Activated CD4-positive, alpha-beta T cell treated with anti-CD3 and anti-CD28 coated beads, Interleukin-2, Interleukin-4, amounts not matched to agents 100 ng/mL and 50 ng/mL, durations not matched to agents 16 hours and 8 hours (primary cell): ENCODE measurements at regions not wholly inside any gene's neighbourhood (a gene's known extent, or its start where the extent isn't known, plus 50 kb on each side); places are given as distances from the start of the nearest gene placed in this dataset.

Source experiments
- DNase-seq: peaks from one replicate; pipeline ENCODE4 v3.0.0-alpha.2; 2020; ENCODE audit warnings: low spot score

GRCh38 chr9:673264-673965, 168.1 kb upstream of the DMRT1 start:
- DNase-seq = no peak

- no peak for DNase-seq
These were observed 167.5 kb upstream of the DMRT1 start for GRCh38 chr9:673966-674526.

- no peak for DNase-seq
These were observed 165.7 kb upstream of the DMRT1 start for GRCh38 chr9:675697-676370.

GRCh38 chr9:676780-677438, 164.6 kb upstream of the DMRT1 start:
- no peak for DNase-seq

GRCh38 chr9:677461-678097, 163.9 kb upstream of the DMRT1 start:
- DNase-seq = peak; percentile 11

- DNase-seq = no peak
These were observed 162.6 kb upstream of the DMRT1 start for GRCh38 chr9:678897-679296.

- DNase-seq = no peak
These were observed 162.0 kb upstream of the DMRT1 start for GRCh38 chr9:679462-679861.

GRCh38 chr9:680106-680505, 161.4 kb upstream of the DMRT1 start:
- no peak for DNase-seq

GRCh38 chr9:682633-683508, 158.6 kb upstream of the DMRT1 start:
- no peak for DNase-seq

- DNase-seq = no peak
These were observed 157.9 kb upstream of the DMRT1 start for GRCh38 chr9:683509-684021.

- DNase-seq = no peak
These were observed 157.2 kb upstream of the DMRT1 start for GRCh38 chr9:684054-684890.

- no peak for DNase-seq
These were observed 156.6 kb upstream of the DMRT1 start for GRCh38 chr9:684941-685340.

GRCh38 chr9:686321-686813, 155.1 kb upstream of the DMRT1 start:
- no peak for DNase-seq

GRCh38 chr9:687034-687785, 154.3 kb upstream of the DMRT1 start:
- no peak for DNase-seq

GRCh38 chr9:687994-688393, 153.5 kb upstream of the DMRT1 start:
- DNase-seq = no peak

- DNase-seq = no peak
These were observed 150.9 kb upstream of the DMRT1 start for GRCh38 chr9:690517-691111.

- DNase-seq = no peak
These were observed 149.6 kb upstream of the DMRT1 start for GRCh38 chr9:691825-692400.

GRCh38 chr9:692636-693129, 148.8 kb upstream of the DMRT1 start:
- DNase-seq = no peak
